K562 (cell line): ENCODE measurements at regions not wholly inside any gene's neighbourhood (a gene's known extent, or its start where the extent isn't known, plus 50 kb on each side); places are given as distances from the start of the nearest gene placed in this dataset.

ENCODE experiments used
- C11orf30 ChIP-seq: fragments of 450-650 bp; IDR thresholded peaks from 2 replicates; pipeline ENCODE4 v1.6.1; 2016; ENCODE audit warnings: low read depth, mild to moderate bottlenecking
- CGGBP1 ChIP-seq: fragments of 250-450 bp; sonication (Bioruptor Pico); IDR thresholded peaks from 2 replicates; pipeline ENCODE4 v1.9.0; 2021; ENCODE audit warnings: mild to moderate bottlenecking
- DDX20 ChIP-seq: fragments of 450-650 bp; IDR thresholded peaks from 2 replicates; pipeline ENCODE4 v1.6.1; 2016; ENCODE audit warnings: missing genetic modification characterization, low read depth, mild to moderate bottlenecking, missing compliant biosample characterization, moderate library complexity
- ETV6 ChIP-seq, 3 experiments: fragments of 150-350 bp in 1 of 3; sonication (generic) in 1 of 3; formaldehyde crosslinking in 1 of 3; IDR thresholded peaks; 2 replicates each; pipeline versions ENCODE4 v1.6.1 to v1.8.0; 2014 to 2022; ENCODE audit warnings: borderline replicate concordance in 2 of 3, low read depth in 2 of 3, antibody characterized with exemption in 1 of 3, low read length in 1 of 3, mild to moderate bottlenecking in 1 of 3, missing genetic modification reagents in 1 of 3
- EZH2 ChIP-seq: IDR thresholded peaks from 2 replicates; pipeline ENCODE4 v1.6.1; 2012; ENCODE audit warnings: low read depth, mild to moderate bottlenecking, inconsistent platforms, low read length, borderline replicate concordance
- IRF2 ChIP-seq: sonication (generic); formaldehyde crosslinking; IDR thresholded peaks from 2 replicates; pipeline ENCODE4 v1.8.1; 2022; ENCODE audit warnings: mild to moderate bottlenecking, missing genetic modification reagents
- PKNOX1 ChIP-seq: fragments of 450-650 bp; IDR thresholded peaks from 2 replicates; pipeline ENCODE4 v1.6.1; 2016
- PRDM10 ChIP-seq: fragments of 450-650 bp; IDR thresholded peaks from 2 replicates; pipeline ENCODE4 v1.6.1; 2018; ENCODE audit not compliant: partially characterized antibody
- ZNF175 ChIP-seq: fragments of 200-800 bp; sonication (Bioruptor generic); IDR thresholded peaks from 2 replicates; pipeline ENCODE4 v1.6.1; 2016; ENCODE audit warnings: low read depth, mild to moderate bottlenecking, missing genetic modification characterization, missing compliant biosample characterization
- ZNF347 ChIP-seq: fragments of 450-650 bp; formaldehyde crosslinking; IDR thresholded peaks from 2 replicates; pipeline ENCODE4 v1.4.0; 2020; ENCODE audit warnings: low read depth, mild to moderate bottlenecking, moderate library complexity

- TF ChIP-seq ZNF175 (CRISPR knock-in tag) = no peak
- TF ChIP-seq PKNOX1 = no peak
- no peak for TF ChIP-seq C11orf30
- TF ChIP-seq ETV6 (IDR thresholded peaks at IDR 0.05; ENCODE audit: borderline replicate concordance in 1 of 2, low read depth in 2 of 2, low read length in 1 of 2) = no peak
- TF ChIP-seq ETV6 (CRISPR knock-in tag; IDR thresholded peaks at IDR 0.05; ENCODE audit: borderline replicate concordance) = no peak
- TF ChIP-seq IRF2 (CRISPR knock-in tag) = no peak
- no peak for TF ChIP-seq EZH2
- no peak for TF ChIP-seq CGGBP1 (CRISPR knock-in tag)
- TF ChIP-seq ZNF347 (CRISPR knock-in tag) = no peak
- TF ChIP-seq DDX20 (tag) = no peak
- TF ChIP-seq PRDM10 = no peak
Observed at GRCh38 chr19:31574251-31574973, 225.2 kb upstream of the TSHZ3 start (continued).
